Osteoblast (primary cell): ENCODE measurements at regions not wholly inside any gene's neighbourhood (a gene's known extent, or its start where the extent isn't known, plus 50 kb on each side); places are given as distances from the start of the nearest gene placed in this dataset.

Experiments
- DNase-seq: peaks from one replicate; pipeline ENCODE4 v3.0.0; 2011; ENCODE audit warnings: low spot score, mixed read lengths; ENCODE audit not compliant: insufficient read length; ENCODE audit errors: missing footprints
- H2AFZ ChIP-seq: 2 replicates; pipeline ENCODE4 v1.6.0; 2011; ENCODE audit warnings: mild to moderate bottlenecking, low read length
- H3K27ac ChIP-seq: 2 replicates; pipeline ENCODE4 v1.5.1; 2011; ENCODE audit warnings: mild to moderate bottlenecking, low read depth, low read length, moderate library complexity
- H3K27me3 ChIP-seq: 2 replicates; pipeline ENCODE4 v1.6.0; 2012; ENCODE audit warnings: mild to moderate bottlenecking, control low read depth, inconsistent platforms, low read length, moderate library complexity; ENCODE audit not compliant: insufficient read depth
- H3K36me3 ChIP-seq: 2 replicates; pipeline ENCODE4 v1.5.1; 2011; ENCODE audit warnings: mild to moderate bottlenecking, low read length, control low read depth, moderate library complexity; ENCODE audit not compliant: insufficient read depth
- H3K4me1 ChIP-seq: 2 replicates; pipeline ENCODE4 v1.5.1; 2011; ENCODE audit warnings: mild to moderate bottlenecking, low read length, control low read depth, moderate library complexity; ENCODE audit not compliant: insufficient read depth
- H3K4me2 ChIP-seq: 2 replicates; pipeline ENCODE4 v1.6.0; 2011; ENCODE audit warnings: mild to moderate bottlenecking, low read length; ENCODE audit not compliant: insufficient read depth
- H3K4me3 ChIP-seq: fragments of 200-600 bp; sonication (generic); 3 replicates; pipeline ENCODE4 v1.5.1; 2012; ENCODE audit warnings: mild to moderate bottlenecking, low read length, inconsistent platforms; ENCODE audit not compliant: insufficient read depth
- H3K79me2 ChIP-seq: 2 replicates; pipeline ENCODE4 v1.6.0; 2012; ENCODE audit warnings: mild to moderate bottlenecking, low read length, control low read depth, inconsistent platforms; ENCODE audit not compliant: insufficient read depth
- H3K9me3 ChIP-seq: 2 replicates; pipeline ENCODE4 v1.5.1; 2011; ENCODE audit warnings: low read depth, low read length, control low read depth
- H4K20me1 ChIP-seq: 2 replicates; pipeline ENCODE4 v1.6.0; 2012; ENCODE audit warnings: mild to moderate bottlenecking, low read length, control low read depth; ENCODE audit not compliant: insufficient read depth
- CTCF ChIP-seq: IDR thresholded peaks from 2 replicates; pipeline ENCODE4 v1.5.1; 2011; ENCODE audit warnings: mild to moderate bottlenecking, low read depth, low read length, moderate library complexity; ENCODE audit errors: extremely low read depth

GRCh38 chr10:129049501-129049900 is 417.5 kb upstream of the MGMT start:
- Histone ChIP-seq H3K27me3 (no peaks in the 10 kb centered on the region), H3K4me3 (no peak overlapping the region), H3K4me1 (peaks cover 17% of the 10 kb centered on the region), H3K79me2 (no peaks in the 10 kb centered on the region), H3K4me2 (no peak overlapping the region), H3K27ac (no peak overlapping the region), H3K36me3 (no peaks in the 10 kb centered on the region), H2AFZ (no peak overlapping the region), H3K9me3 (no peaks in the 10 kb centered on the region), H4K20me1 (no peaks in the 10 kb centered on the region)
- DNase-seq, result no peak
- no peak for TF ChIP-seq CTCF

- TF ChIP-seq CTCF, result no peak
- Histone ChIP-seq H3K9me3 (no peaks in the 10 kb centered on the region), H3K4me2 (no peak overlapping the region), H3K4me3 (no peak overlapping the region), H4K20me1 (no peaks in the 10 kb centered on the region), H3K36me3 (no peaks in the 10 kb centered on the region), H3K27me3 (no peaks in the 10 kb centered on the region), H3K79me2 (no peaks in the 10 kb centered on the region), H3K27ac (no peak overlapping the region), H3K4me1 (no peaks in the 10 kb centered on the region), H2AFZ (no peak overlapping the region)
- DNase-seq, result no peak
Observed at GRCh38 chr10:129055225-129055624, 411.8 kb upstream of the MGMT start.

GRCh38 chr10:129055986-129056385 is 411.1 kb upstream of the MGMT start:
- no peaks in the 10 kb centered on the region for H4K20me1 ChIP-seq
- H3K36me3 ChIP-seq, result no peaks in the 10 kb centered on the region
- H3K27me3 ChIP-seq, result no peaks in the 10 kb centered on the region
- TF ChIP-seq CTCF, result no peak
- H3K9me3 ChIP-seq, result no peaks in the 10 kb centered on the region
- no peak overlapping the region for H3K27ac ChIP-seq
- no peaks in the 10 kb centered on the region for H3K4me1 ChIP-seq
- H3K79me2 ChIP-seq, result no peaks in the 10 kb centered on the region
- no peak overlapping the region for H3K4me3 ChIP-seq
- no peak overlapping the region for H2AFZ ChIP-seq
- H3K4me2 ChIP-seq, result no peak overlapping the region
- DNase-seq, result no peak

GRCh38 chr10:129056734-129057689 is 410.0 kb upstream of the MGMT start:
- Histone ChIP-seq H4K20me1 (no peaks in the 10 kb centered on the region), H3K27ac (no peak overlapping the region), H3K9me3 (no peaks in the 10 kb centered on the region), H3K4me3 (no peak overlapping the region), H3K36me3 (no peaks in the 10 kb centered on the region), H3K27me3 (no peaks in the 10 kb centered on the region), H2AFZ (no peak overlapping the region), H3K4me2 (no peak overlapping the region), H3K4me1 (no peaks in the 10 kb centered on the region), H3K79me2 (no peaks in the 10 kb centered on the region)
- DNase-seq, result no peak
- no peak for TF ChIP-seq CTCF
